ENCODE measurements at regions not wholly inside any gene's neighbourhood (a gene's known extent, or its start where the extent isn't known, plus 50 kb on each side); places are given as distances from the start of the nearest gene placed in this dataset.

DNA sequence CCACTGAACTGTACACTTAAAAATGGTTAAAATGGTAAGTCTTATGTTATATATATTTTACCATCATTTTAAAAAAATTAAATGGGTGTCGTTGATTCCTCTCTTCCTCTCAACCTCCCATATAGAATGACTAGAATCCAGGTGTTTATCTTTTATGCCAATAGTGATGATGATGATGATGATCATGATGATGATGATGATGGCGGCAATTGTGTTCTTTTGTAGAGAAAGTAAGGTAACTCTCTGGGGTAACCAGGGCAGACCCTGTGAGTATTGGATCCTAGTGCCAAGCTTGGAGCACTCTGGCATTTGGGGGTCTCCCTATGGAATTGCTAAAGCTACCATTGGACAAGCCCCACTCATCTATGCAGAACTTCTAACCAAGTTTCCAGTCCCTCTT is 113.6 kb downstream of the GLI2 start:
- Histone ChIP-seq H3K4me1 (ENCODE audit: insufficient read depth) (peaks cover 3% of the 10 kb centered on the region), H3K9me2 (replicated peaks; ENCODE audit: insufficient read depth) (no peaks in the 10 kb centered on the region), H3K9me3 (ENCODE audit: low read depth) (no peaks in the 10 kb centered on the region), H3K27ac (no peak overlapping the region), H3K79me2 (peaks cover under 1% of the 10 kb centered on the region), H4K20me1 (ENCODE audit: insufficient read depth, poor library complexity, severe bottlenecking) (no peaks in the 10 kb centered on the region), H2AFZ (no peak overlapping the region), H3K4me2 (no peak overlapping the region), H3K27me3 (no peaks in the 10 kb centered on the region), H3K36me3 (replicated peaks; ENCODE audit: insufficient read depth, low read depth) (no peaks in the 10 kb centered on the region), H3K4me3 (no peak overlapping the region)
- no peak for DNase-seq (ENCODE audit: low spot score)
- TF ChIP-seq EZH2phosphoT487 (IDR thresholded peaks at IDR 0.05; ENCODE audit: low read depth, severe bottlenecking, unreplicated experiment) (no peak), EZH2 (IDR thresholded peaks at IDR 0.05; ENCODE audit: borderline replicate concordance) (no peak)
- TF ChIP-seq, protein P1, sequence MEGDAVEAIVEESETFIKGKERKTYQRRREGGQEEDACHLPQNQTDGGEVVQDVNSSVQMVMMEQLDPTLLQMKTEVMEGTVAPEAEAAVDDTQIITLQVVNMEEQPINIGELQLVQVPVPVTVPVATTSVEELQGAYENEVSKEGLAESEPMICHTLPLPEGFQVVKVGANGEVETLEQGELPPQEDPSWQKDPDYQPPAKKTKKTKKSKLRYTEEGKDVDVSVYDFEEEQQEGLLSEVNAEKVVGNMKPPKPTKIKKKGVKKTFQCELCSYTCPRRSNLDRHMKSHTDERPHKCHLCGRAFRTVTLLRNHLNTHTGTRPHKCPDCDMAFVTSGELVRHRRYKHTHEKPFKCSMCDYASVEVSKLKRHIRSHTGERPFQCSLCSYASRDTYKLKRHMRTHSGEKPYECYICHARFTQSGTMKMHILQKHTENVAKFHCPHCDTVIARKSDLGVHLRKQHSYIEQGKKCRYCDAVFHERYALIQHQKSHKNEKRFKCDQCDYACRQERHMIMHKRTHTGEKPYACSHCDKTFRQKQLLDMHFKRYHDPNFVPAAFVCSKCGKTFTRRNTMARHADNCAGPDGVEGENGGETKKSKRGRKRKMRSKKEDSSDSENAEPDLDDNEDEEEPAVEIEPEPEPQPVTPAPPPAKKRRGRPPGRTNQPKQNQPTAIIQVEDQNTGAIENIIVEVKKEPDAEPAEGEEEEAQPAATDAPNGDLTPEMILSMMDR (IDR thresholded peaks at IDR 0.05; ENCODE audit: poor library complexity), result no peak
- 100% methylated on average over 2 of the region's 2 CpGs for WGBS (ENCODE audit: low lambda C conversion rate, missing lambda C conversion rate)

DNA sequence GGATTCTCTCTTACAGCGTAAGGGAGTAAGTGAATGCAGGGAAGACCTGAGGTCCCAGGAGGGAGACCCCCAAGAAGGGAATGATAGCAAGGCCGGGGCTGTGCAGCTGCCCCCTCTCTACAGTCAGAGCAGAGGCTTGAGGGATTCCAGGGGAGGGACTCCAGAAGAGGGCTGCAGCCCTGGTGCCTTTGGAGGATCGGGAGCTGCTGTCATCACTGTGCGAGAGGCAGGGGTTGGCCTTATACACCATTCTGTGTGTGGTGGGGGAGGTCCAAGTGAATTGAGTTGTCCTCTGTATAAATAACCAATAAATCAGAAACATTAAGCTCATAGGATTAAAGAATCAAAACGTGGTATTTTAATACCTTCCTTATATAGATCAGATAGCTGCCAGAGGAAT is 114.9 kb downstream of the GLI2 start:
- Histone ChIP-seq H3K27ac (no peak overlapping the region), H3K79me2 (no peaks in the 10 kb centered on the region), H4K20me1 (ENCODE audit: insufficient read depth, poor library complexity, severe bottlenecking) (no peaks in the 10 kb centered on the region), H3K4me1 (ENCODE audit: insufficient read depth) (peaks cover 3% of the 10 kb centered on the region), H3K9me2 (replicated peaks; ENCODE audit: insufficient read depth) (no peaks in the 10 kb centered on the region), H3K4me2 (no peak overlapping the region), H3K36me3 (replicated peaks; ENCODE audit: insufficient read depth, low read depth) (no peaks in the 10 kb centered on the region), H3K27me3 (no peaks in the 10 kb centered on the region), H3K9me3 (ENCODE audit: low read depth) (no peaks in the 10 kb centered on the region), H3K4me3 (no peak overlapping the region), H2AFZ (no peak overlapping the region)
- no peak for DNase-seq (ENCODE audit: low spot score)
- TF ChIP-seq EZH2phosphoT487 (IDR thresholded peaks at IDR 0.05; ENCODE audit: low read depth, severe bottlenecking, unreplicated experiment) (no peak), EZH2 (IDR thresholded peaks at IDR 0.05; ENCODE audit: borderline replicate concordance) (no peak)
- TF ChIP-seq, protein P1 (IDR thresholded peaks at IDR 0.05; ENCODE audit: poor library complexity), result no peak
- 47% methylated on average over 5 of the region's 5 CpGs for WGBS (ENCODE audit: low lambda C conversion rate, missing lambda C conversion rate)

DNA sequence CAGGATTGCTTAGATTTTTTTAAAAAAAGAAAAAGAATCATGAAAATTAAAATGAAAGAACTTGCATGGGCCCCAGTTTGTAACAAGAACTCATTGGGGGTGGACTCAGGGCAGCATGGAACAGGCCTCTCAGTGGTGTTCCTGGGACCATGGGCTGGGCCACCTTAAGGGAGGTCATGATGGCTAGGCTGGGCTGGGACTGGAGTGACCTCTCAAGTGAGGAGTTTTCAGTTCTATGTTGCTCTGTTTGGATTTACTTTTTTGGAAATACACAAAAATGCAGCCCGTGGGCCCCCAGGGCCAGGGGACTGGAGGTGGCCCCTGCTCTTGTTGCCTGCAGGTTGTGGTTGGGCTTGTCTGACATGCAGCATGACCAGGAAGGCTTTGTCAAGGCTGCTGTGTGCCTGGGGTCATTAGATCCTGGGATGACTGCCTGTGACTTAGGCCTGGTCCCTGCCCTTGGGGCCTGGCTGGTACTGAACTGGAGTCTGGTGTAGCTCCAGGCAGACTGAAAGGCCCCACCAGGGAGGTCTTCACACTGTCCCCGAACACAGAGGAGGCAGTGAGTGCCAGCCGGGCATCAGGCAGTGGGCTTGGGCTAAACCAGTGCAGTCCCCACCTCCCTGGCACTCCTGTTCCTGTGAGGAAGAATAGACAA is 115.6 kb downstream of the GLI2 start:
- no peaks in the 10 kb centered on the region for H4K20me1 ChIP-seq (ENCODE audit: insufficient read depth, poor library complexity, severe bottlenecking)
- no peak overlapping the region for H2AFZ ChIP-seq
- no peak for DNase-seq (ENCODE audit: low spot score)
- no peaks in the 10 kb centered on the region for H3K27me3 ChIP-seq
- H3K4me1 ChIP-seq (ENCODE audit: insufficient read depth), result peaks cover 3% of the 10 kb centered on the region
- no peaks in the 10 kb centered on the region for H3K79me2 ChIP-seq
- H3K4me3 ChIP-seq, result no peak overlapping the region
- no peaks in the 10 kb centered on the region for H3K9me2 ChIP-seq (replicated peaks; ENCODE audit: insufficient read depth)
- TF ChIP-seq, protein P1 (IDR thresholded peaks at IDR 0.05; ENCODE audit: poor library complexity), result no peak
- TF ChIP-seq EZH2 (IDR thresholded peaks at IDR 0.05; ENCODE audit: borderline replicate concordance), result no peak
- TF ChIP-seq EZH2phosphoT487 (IDR thresholded peaks at IDR 0.05; ENCODE audit: low read depth, severe bottlenecking, unreplicated experiment), result no peak
- H3K36me3 ChIP-seq (replicated peaks; ENCODE audit: insufficient read depth, low read depth), result no peaks in the 10 kb centered on the region
- H3K27ac ChIP-seq, result no peak overlapping the region
- H3K9me3 ChIP-seq (ENCODE audit: low read depth), result no peaks in the 10 kb centered on the region
- no peak overlapping the region for H3K4me2 ChIP-seq
- WGBS (ENCODE audit: low lambda C conversion rate, missing lambda C conversion rate), result 85% methylated on average over 3 of the region's 3 CpGs
